IgD-negative memory B cell (primary cell): ENCODE measurements at regions not wholly inside any gene's neighbourhood (a gene's known extent, or its start where the extent isn't known, plus 50 kb on each side); places are given as distances from the start of the nearest gene placed in this dataset.
"Not testable (repeated sequence)": the region's sequence is repeated elsewhere in the genome, so short reads cannot be mapped to it uniquely, and the experiment has no call there.

ENCODE experiments used
- H3K27ac Mint-ChIP-seq, 3 donors: one replicate each; pipeline ENCODE4 v1.8.0; 2020 to 2022; ENCODE audit warnings: mild to moderate bottlenecking in 3 of 3, mixed read lengths in 3 of 3, moderate library complexity in 1 of 3
- H3K27me3 Mint-ChIP-seq: one replicate; pipeline ENCODE4 v1.8.0; 2021; ENCODE audit warnings: mixed read lengths
- H3K36me3 Mint-ChIP-seq: one replicate; pipeline ENCODE4 v1.8.0; 2020; ENCODE audit warnings: mild to moderate bottlenecking, mixed read lengths
- H3K4me1 Mint-ChIP-seq, 3 donors: one replicate each; pipeline ENCODE4 v1.8.0; 2020 to 2022; ENCODE audit warnings: mixed read lengths in 3 of 3, mild to moderate bottlenecking in 1 of 3
- H3K4me3 Mint-ChIP-seq, 4 donors: one replicate each; pipeline ENCODE4 v1.8.0; 2020 to 2022; ENCODE audit warnings: mild to moderate bottlenecking in 4 of 4, mixed read lengths in 4 of 4, moderate library complexity in 3 of 4
- H3K9me3 Mint-ChIP-seq, 3 donors: one replicate each; pipeline ENCODE4 v1.8.0; 2020 to 2021; ENCODE audit warnings: mixed read lengths in 3 of 3, mild to moderate bottlenecking in 1 of 3

DNA sequence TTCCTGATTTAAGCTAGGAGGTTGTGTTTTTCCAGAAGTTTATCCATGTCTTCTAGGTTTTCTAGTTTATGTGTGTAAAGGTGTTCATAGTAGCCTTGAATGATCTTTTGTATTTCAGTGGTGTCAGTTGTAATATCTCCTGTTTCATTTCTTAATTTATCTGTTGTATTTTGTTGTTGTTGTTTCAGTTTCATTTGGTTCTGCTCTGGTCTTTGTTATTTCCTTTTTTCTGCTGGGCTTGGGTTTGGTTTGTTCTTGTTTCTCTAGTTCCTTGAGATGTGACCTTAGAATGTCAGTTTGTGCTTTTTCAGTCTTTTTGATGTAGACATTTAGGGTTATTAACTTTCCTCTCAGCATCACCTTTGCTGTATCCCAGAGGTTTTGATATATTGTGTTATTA is 62.8 kb downstream of the SCP2D1 start:
- not testable (repeated sequence) for H3K36me3 Mint-ChIP-seq, H3K27me3 Mint-ChIP-seq
- peaks cover 16 to 21% (median 18%) of the 10 kb centered on the region in 3 donors for H3K4me1 Mint-ChIP-seq
- peak overlapping the region in 2 of 4 donors; percentile 40 to 77 for H3K4me3 Mint-ChIP-seq
- H3K9me3 Mint-ChIP-seq, result peaks cover 8 to 16% (median 15%) of the 10 kb centered on the region in 3 donors
- H3K27ac Mint-ChIP-seq, result peak overlapping the region in 2 of 3 donors; percentile 21 to 32

DNA sequence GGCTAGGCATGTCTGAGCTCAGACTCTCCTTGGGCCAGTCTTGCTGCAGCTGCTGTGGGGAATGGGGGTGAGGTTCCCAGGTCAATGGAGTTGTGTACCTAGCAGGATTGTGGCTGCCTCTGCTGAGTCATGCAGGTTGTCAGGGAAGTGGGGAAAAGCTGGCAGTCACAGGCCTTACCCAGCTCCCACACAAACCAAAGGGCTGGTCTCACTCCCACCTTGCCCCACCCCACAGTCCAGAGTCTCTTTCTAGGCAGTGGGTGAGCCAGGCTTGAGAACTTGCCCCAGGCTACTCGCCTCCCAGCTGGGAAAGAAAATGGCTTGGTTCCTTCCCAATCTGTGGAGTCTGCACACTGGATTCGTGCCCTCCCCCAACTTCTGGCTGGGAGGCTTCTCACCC is 65.7 kb downstream of the SCP2D1 start:
- H3K4me3 Mint-ChIP-seq, result no peak overlapping the region
- peaks cover 16 to 21% (median 18%) of the 10 kb centered on the region in 3 donors for H3K4me1 Mint-ChIP-seq
- no peak overlapping the region for H3K27ac Mint-ChIP-seq
- H3K27me3 Mint-ChIP-seq, result no peaks in the 10 kb centered on the region
- H3K9me3 Mint-ChIP-seq, result peaks cover under 1 to 8% (median 2%) of the 10 kb centered on the region in 3 donors
- peaks cover 4% of the 10 kb centered on the region for H3K36me3 Mint-ChIP-seq

DNA sequence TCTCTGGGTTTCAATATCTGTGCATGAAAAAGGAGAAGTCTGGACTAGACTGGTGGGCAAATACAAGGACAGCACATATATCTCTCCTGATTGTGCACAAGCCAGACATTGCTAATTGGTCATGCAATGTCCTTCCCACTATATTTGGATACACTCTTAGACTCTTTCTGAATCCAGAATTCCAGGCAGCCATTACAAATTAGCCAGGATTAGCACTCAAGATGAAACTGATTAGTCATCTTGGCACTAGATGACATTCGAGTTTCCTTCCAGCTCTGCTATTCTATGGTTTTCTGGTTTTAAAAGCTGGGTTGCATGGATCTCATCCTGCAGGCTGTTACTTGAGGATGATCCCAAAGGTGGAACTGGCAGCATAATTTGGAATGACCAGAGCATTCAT is 73.2 kb downstream of the SCP2D1 start:
- no peaks in the 10 kb centered on the region for H3K4me1 Mint-ChIP-seq

DNA sequence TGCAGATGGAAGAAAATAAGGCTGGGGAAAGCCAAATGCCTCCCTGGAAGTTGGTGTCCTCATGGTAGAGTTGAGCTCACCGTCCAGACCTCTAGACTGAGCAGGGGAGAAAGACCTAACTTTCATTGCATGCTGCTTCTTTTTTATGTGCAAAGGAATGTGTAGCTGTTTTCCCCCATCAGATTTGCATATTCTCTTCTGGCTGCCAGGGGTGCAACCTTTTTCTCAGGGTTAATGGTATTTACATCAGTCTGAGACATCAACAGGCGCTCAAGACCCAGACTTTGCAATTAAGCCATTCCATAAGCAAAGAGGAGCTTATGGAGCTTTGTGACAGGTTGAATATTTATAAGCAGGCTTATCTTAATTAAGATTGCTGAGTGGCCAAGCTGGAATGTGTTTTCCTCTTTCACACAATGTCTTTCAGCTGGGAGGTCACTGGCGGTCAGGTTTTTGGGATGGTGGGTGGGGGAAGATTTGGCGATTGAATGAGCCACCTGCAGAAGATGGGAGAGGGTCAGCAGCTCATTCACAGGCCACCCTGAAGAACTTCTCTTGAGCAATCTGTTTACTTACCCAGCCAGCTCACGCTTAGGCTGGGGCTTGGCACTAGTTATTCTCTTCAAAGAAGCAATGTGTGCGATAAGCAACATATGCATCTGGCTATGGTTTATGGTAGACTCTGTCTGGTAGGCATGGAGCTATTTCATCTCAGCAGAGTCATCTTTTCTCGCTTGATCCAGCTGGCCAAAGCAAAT is 88.6 kb downstream of the SCP2D1 start:
- Mint-ChIP-seq H3K4me3 (no peak overlapping the region), H3K27ac (no peak overlapping the region), H3K4me1 (peaks cover 0 to 7% (median 5%) of the 10 kb centered on the region in 3 donors), H3K27me3 (peaks cover 3% of the 10 kb centered on the region), H3K36me3 (peaks cover 1% of the 10 kb centered on the region), H3K9me3 (no peaks in the 10 kb centered on the region)

More for the DNA sequence above, 73.2 kb downstream of the SCP2D1 start:
- Mint-ChIP-seq H3K27me3 (peaks cover 6% of the 10 kb centered on the region), H3K36me3 (no peaks in the 10 kb centered on the region), H3K9me3 (peaks cover 0 to 4% (median 2%) of the 10 kb centered on the region in 3 donors), H3K4me3 (no peak overlapping the region), H3K27ac (no peak overlapping the region)

DNA sequence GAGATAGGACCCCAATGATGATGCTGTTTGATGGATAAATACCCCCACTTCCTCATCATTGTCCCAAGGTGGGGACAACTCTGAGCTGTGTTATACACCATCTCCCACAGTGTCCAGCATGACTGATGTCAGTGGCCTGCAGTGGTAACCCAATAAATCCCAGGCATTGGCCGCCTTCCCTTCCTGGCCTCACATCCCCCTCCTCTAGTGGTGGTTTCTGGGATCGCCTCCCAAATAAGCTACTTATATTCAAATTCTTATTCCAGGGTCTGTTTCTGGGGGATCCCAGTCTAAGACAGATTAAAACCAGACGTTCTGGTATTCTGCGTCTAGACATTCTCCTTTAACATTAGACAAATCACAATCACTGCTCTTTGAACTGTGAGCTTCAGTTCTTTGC is 90.6 kb downstream of the SCP2D1 start:
- Mint-ChIP-seq H3K27me3 (peaks cover 3% of the 10 kb centered on the region), H3K27ac (no peak overlapping the region), H3K4me3 (no peak overlapping the region), H3K36me3 (peaks cover 1% of the 10 kb centered on the region), H3K9me3 (no peaks in the 10 kb centered on the region), H3K4me1 (peaks cover 0 to 7% (median 5%) of the 10 kb centered on the region in 3 donors)

DNA sequence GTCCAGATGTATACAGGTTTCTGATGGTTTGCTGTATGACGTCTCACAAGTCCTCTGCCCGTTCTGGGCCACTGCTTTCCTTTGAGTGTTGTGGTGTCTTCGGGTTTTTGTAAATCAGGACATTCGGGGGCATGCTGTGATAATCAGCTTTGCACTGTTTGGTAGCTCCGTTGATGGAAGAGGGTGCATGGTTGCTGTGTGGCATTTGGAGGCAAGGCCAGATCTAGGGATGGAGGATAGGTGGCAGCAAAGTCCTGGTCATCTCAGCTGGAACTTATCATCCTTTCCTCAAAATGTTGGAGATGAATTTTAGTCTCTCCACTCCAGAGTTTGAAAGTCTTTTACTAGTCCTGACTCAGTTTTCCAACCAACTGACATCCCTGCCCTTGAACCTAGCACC is 91.0 kb downstream of the SCP2D1 start:
- Mint-ChIP-seq H3K36me3 (peaks cover 1% of the 10 kb centered on the region), H3K27me3 (peaks cover 3% of the 10 kb centered on the region), H3K9me3 (no peaks in the 10 kb centered on the region), H3K4me3 (no peak overlapping the region), H3K4me1 (peaks cover 0 to 7% (median 5%) of the 10 kb centered on the region in 3 donors), H3K27ac (no peak overlapping the region)

DNA sequence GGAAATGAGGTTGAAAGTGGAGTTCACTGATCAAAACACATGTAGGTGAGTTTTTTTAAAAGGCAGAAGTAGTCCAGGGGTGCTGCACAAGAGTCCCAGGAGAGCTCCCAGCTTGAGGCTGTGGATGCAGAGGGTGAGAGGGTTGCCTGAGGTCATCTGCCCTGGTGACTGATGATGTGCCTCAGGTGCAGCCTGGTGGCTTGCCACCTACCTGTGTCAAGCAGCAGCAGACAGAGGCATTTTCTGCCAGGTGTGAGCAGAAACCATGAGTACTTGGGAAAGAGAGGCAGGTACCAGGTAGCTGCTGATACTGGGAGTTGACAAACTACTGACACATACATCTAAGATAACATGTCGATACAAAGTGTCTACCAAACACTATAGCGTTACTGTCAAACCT is 92.5 kb downstream of the SCP2D1 start:
- Mint-ChIP-seq H3K4me1 (peaks cover 0 to 7% (median 5%) of the 10 kb centered on the region in 3 donors), H3K4me3 (no peak overlapping the region)

DNA sequence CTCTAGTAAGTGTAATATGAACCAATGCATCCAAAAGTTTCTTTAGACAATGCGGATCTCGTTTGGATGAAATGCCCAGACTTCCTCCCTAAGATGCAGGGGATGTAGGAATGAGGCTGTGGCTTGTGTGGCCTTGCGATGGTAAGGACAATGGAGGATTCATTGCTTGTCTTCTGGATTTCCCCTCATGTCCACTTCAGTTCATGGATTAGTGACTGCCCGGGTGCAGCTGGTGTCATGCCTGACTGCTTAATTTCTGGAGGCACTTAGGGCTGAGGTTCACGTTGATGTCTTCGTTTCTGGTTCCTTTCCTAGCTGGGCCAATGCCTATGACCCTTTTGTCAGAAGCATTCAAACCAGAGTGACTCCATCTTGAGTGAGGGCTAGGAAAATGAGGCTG is 93.8 kb downstream of the SCP2D1 start:
- Mint-ChIP-seq H3K36me3 (peaks cover 1% of the 10 kb centered on the region), H3K4me1 (peaks cover 0 to 7% (median 5%) of the 10 kb centered on the region in 3 donors), H3K9me3 (peaks cover 0 to 3% (median 0%) of the 10 kb centered on the region in 3 donors), H3K4me3 (no peak overlapping the region), H3K27ac (no peak overlapping the region), H3K27me3 (peaks cover 3% of the 10 kb centered on the region)

More for the DNA sequence above, 92.5 kb downstream of the SCP2D1 start:
- Mint-ChIP-seq H3K36me3 (peaks cover 1% of the 10 kb centered on the region), H3K27ac (no peak overlapping the region), H3K9me3 (peaks cover 0 to 3% (median 0%) of the 10 kb centered on the region in 3 donors), H3K27me3 (peaks cover 3% of the 10 kb centered on the region)

DNA sequence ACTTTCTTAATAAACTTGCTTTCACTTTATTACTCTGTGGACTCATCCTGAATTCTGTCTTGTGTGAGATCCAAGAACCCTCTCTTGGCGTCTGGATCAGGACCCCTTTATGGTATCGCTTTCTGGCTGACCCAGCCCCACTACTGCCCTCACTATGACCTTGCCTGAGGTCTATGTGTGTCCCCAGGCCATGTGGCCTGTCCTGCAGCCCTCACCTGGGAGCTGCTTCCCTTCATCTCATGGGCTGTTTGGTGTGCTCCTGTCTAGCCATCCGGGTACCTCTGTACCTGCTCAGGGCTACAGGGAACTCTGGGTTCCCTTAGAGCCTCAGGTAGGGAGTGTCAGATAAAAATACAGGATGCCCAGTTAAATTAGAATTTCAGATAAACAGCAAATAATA is 94.5 kb downstream of the SCP2D1 start:
- Mint-ChIP-seq H3K27ac (no peak overlapping the region), H3K4me1 (peaks cover 0 to 7% (median 5%) of the 10 kb centered on the region in 3 donors), H3K36me3 (no peaks in the 10 kb centered on the region), H3K27me3 (peaks cover 3% of the 10 kb centered on the region), H3K4me3 (no peak overlapping the region), H3K9me3 (peaks cover 0 to 3% (median 0%) of the 10 kb centered on the region in 3 donors)

DNA sequence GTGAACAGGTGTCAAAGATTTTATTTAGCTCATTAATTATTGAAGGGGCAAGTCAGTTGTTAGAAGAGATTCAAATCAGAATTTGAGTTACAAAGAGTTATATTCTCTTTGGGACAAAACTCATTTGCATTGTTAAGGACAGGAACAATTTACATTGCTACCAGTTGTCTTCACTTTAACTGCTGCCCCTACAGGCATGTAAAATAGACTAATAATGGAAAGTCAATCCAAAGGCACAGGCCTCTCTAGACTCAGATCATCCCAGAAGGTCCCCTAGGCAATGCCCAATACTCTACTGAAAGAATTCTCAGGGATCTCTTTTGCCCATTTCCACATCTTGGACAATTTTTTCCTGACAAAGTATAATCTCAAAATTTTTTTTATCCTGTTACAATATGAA is 95.7 kb downstream of the SCP2D1 start:
- Mint-ChIP-seq H3K4me1 (peaks cover 0 to 7% (median 5%) of the 10 kb centered on the region in 3 donors), H3K36me3 (no peaks in the 10 kb centered on the region), H3K27ac (no peak overlapping the region), H3K4me3 (no peak overlapping the region), H3K27me3 (peaks cover 3% of the 10 kb centered on the region), H3K9me3 (peaks cover 0 to 3% (median 0%) of the 10 kb centered on the region in 3 donors)

DNA sequence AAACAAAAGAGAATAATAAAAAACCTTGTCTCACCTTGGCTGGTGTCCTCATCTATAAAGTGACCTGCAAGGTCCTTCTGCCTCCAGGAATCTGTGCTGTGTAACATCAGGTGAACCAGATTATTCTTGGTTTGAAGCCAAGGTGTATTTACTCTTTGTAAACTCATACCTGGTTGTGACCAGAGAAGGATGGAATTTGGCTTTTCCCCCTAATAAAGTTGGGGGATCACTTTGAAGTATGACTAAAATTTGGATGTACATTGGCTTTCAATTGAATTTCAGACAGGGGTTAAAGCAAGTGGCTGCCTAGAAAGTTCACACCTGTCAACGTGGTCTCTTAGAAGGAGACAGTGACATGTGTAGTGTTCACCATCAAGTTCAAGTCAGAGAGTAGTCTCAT is 100.1 kb downstream of the SCP2D1 start:
- peaks cover 3% of the 10 kb centered on the region for H3K27me3 Mint-ChIP-seq
- no peak overlapping the region for H3K27ac Mint-ChIP-seq
- H3K36me3 Mint-ChIP-seq, result peaks cover 1% of the 10 kb centered on the region
- H3K9me3 Mint-ChIP-seq, result peaks cover 0 to 3% (median 0%) of the 10 kb centered on the region in 3 donors
- no peaks in the 10 kb centered on the region for H3K4me1 Mint-ChIP-seq
- no peak overlapping the region for H3K4me3 Mint-ChIP-seq

DNA sequence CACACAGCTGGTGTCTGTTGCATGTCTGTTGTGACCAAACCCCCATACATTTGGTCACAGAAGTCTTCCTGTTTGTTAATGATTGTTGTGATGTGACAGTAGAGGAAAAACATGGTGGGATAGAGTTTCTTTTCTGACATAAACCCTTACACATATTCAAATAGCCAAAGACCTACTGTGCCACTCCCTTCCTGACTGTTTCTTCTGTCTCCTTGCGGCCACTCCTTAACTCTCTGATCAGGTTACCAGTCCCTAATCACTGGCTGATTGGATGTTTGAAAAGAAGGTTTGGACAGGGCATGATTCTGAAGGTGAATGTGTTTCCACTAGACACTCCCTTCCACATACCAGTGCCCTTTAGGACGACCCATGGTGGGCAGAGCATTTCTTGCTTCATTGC is 101.2 kb downstream of the SCP2D1 start:
- peaks cover 1% of the 10 kb centered on the region for H3K36me3 Mint-ChIP-seq
- no peaks in the 10 kb centered on the region for H3K4me1 Mint-ChIP-seq
- H3K27me3 Mint-ChIP-seq, result peaks cover 3% of the 10 kb centered on the region

DNA sequence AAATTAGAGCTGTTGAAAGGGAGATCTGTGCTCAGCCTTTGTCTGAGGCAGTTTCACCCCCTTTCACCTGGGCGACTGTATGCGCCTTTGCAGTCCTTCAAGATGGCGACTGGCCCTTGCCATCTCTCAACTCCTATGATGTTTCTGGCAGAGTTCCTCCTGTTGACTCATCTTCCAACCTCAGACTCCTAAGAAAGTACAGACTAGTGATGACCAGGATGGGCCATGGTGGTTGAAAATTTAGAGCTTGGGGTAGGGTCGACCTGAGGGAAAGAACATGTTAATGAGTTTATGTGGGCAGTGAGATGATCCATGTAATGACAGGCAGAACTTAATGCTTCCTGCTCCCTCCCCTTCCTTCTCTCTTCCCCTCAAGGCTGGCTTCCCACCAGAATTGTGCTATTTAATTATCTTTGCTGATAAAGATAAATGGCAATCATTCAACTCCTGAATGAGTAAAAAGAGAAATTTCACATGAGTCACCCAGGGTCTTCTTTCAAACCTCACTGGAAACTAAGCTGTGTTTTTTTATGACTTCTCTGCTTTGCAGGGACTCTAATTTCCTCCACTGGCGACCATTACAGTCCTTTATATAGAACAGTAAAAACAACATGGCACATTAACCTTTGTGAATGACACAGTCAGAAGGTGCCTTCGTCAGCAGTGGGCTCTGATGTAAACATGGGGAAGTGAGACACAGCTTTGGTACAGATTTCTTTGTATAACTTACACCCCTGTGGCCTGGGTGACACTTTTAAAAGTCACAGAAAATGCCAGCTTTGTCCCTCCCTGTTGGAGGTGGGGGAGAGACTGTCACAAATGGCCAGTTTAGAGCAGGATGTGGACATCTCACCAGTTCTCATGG is 103.5 kb downstream of the SCP2D1 start:
- Mint-ChIP-seq H3K27me3 (peaks cover 3% of the 10 kb centered on the region), H3K27ac (no peak overlapping the region)

More for the DNA sequence above, 101.2 kb downstream of the SCP2D1 start:
- Mint-ChIP-seq H3K9me3 (peaks cover 0 to 3% (median 0%) of the 10 kb centered on the region in 3 donors), H3K27ac (no peak overlapping the region), H3K4me3 (no peak overlapping the region)

DNA sequence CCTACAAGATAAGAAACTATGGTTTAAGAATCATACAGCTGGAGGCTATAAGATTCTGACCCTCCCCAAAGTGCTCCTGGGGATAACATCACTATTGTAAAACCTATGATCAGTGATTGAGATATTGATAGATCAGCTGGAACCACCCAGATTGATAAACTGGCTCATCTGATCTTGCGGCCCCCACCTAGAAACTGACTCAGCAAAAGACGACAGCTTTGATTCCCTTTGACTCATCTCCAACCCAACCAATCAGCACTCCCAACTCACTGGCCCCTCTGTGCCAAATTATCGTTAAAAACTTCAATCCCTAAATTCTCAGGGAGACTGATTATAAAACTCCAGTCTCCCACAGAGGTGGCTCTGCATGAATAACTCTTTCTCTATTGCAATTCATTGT is 106.4 kb downstream of the SCP2D1 start:
- Mint-ChIP-seq H3K36me3 (peaks cover 1% of the 10 kb centered on the region), H3K9me3 (no peaks in the 10 kb centered on the region), H3K27ac (no peak overlapping the region), H3K4me1 (no peaks in the 10 kb centered on the region), H3K4me3 (no peak overlapping the region), H3K27me3 (peaks cover 1% of the 10 kb centered on the region)

More for the DNA sequence above, 103.5 kb downstream of the SCP2D1 start:
- Mint-ChIP-seq H3K4me3 (no peak overlapping the region), H3K9me3 (no peaks in the 10 kb centered on the region), H3K4me1 (no peaks in the 10 kb centered on the region), H3K36me3 (peaks cover 1% of the 10 kb centered on the region)

DNA sequence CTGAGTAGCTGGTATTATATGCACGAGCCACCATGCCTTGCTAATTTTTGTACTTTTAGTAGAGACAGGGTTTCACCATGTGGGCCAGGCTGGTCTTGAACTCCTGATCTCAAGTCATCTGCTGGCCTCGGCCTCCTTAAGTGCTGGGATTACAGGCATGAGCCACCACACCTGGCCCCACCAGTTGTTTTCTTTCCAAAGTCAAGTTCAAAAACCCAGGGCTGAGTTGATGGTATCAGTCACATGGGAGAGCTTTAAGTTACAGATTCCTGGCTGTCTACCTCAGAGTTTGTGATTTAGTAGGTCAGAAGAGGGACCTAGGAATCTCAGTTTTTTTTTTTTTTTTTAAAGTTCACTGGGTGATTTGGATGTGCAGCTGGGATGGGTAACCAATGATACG is 107.7 kb downstream of the SCP2D1 start:
- no peak overlapping the region for H3K4me3 Mint-ChIP-seq
- no peaks in the 10 kb centered on the region for H3K36me3 Mint-ChIP-seq
- no peaks in the 10 kb centered on the region for H3K4me1 Mint-ChIP-seq
- no peaks in the 10 kb centered on the region for H3K9me3 Mint-ChIP-seq
- H3K27me3 Mint-ChIP-seq, result peaks cover 1% of the 10 kb centered on the region
- no peak overlapping the region for H3K27ac Mint-ChIP-seq
